ENCODE measurements at regions not wholly inside any gene's neighbourhood (a gene's known extent, or its start where the extent isn't known, plus 50 kb on each side); places are given as distances from the start of the nearest gene placed in this dataset.
"Not testable (repeated sequence)": the region's sequence is repeated elsewhere in the genome, so short reads cannot be mapped to it uniquely, and the experiment has no call there.

DNA sequence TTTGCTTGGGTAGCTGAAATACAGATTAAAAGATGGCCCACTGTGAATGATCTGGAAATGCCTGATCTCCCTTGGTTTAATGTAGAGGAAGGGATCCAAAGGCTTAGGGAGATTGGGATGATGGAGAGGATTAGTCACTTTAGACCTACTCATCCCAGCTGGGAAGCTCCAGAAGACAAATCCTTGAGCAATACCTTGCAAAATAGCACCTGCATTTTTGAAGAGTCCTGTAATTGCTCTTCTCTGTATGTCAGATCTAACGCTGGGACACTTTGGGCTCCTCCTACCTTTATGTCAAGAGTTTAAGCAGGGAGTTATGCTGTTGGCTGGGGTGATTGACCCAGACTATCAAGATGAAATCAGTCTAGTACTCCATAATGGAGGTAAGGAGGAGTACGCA, 331.7 kb downstream of the DTHD1 start:
- TF ChIP-seq, protein P1, sequence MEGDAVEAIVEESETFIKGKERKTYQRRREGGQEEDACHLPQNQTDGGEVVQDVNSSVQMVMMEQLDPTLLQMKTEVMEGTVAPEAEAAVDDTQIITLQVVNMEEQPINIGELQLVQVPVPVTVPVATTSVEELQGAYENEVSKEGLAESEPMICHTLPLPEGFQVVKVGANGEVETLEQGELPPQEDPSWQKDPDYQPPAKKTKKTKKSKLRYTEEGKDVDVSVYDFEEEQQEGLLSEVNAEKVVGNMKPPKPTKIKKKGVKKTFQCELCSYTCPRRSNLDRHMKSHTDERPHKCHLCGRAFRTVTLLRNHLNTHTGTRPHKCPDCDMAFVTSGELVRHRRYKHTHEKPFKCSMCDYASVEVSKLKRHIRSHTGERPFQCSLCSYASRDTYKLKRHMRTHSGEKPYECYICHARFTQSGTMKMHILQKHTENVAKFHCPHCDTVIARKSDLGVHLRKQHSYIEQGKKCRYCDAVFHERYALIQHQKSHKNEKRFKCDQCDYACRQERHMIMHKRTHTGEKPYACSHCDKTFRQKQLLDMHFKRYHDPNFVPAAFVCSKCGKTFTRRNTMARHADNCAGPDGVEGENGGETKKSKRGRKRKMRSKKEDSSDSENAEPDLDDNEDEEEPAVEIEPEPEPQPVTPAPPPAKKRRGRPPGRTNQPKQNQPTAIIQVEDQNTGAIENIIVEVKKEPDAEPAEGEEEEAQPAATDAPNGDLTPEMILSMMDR (IDR thresholded peaks at IDR 0.05; ENCODE audit: borderline replicate concordance, extremely low read depth, low read length, poor library complexity, severe bottlenecking), result not testable (repeated sequence)
- TF ChIP-seq EZH2 (IDR thresholded peaks at IDR 0.05; ENCODE audit: borderline replicate concordance, low read depth, low read length, severe bottlenecking), result not testable (repeated sequence)
